Astrocyte (in vitro differentiated cells and primary cell): ENCODE measurements at regions not wholly inside any gene's neighbourhood (a gene's known extent, or its start where the extent isn't known, plus 50 kb on each side); places are given as distances from the start of the nearest gene placed in this dataset.

ENCODE experiments used
- EZH2 ChIP-seq: IDR thresholded peaks from 2 replicates; pipeline ENCODE4 v1.6.1; 2012; ENCODE audit warnings: mild to moderate bottlenecking, low read length, inconsistent platforms; ENCODE audit not compliant: insufficient read depth
- TF ChIP-seq, protein P1 (sequence below): IDR thresholded peaks from 2 replicates; pipeline ENCODE4 v1.5.1; 2011; ENCODE audit warnings: low read depth, mild to moderate bottlenecking, inconsistent platforms, low read length, moderate library complexity; ENCODE audit not compliant: insufficient read depth

- TF ChIP-seq, protein P1, sequence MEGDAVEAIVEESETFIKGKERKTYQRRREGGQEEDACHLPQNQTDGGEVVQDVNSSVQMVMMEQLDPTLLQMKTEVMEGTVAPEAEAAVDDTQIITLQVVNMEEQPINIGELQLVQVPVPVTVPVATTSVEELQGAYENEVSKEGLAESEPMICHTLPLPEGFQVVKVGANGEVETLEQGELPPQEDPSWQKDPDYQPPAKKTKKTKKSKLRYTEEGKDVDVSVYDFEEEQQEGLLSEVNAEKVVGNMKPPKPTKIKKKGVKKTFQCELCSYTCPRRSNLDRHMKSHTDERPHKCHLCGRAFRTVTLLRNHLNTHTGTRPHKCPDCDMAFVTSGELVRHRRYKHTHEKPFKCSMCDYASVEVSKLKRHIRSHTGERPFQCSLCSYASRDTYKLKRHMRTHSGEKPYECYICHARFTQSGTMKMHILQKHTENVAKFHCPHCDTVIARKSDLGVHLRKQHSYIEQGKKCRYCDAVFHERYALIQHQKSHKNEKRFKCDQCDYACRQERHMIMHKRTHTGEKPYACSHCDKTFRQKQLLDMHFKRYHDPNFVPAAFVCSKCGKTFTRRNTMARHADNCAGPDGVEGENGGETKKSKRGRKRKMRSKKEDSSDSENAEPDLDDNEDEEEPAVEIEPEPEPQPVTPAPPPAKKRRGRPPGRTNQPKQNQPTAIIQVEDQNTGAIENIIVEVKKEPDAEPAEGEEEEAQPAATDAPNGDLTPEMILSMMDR: no peak
- TF ChIP-seq EZH2: no peak
Measured at GRCh38 chr6:6756526-6756925, 168.0 kb downstream of the LY86 start.
